ENCODE measurements at regions not wholly inside any gene's neighbourhood (a gene's known extent, or its start where the extent isn't known, plus 50 kb on each side); places are given as distances from the start of the nearest gene placed in this dataset.

DNA sequence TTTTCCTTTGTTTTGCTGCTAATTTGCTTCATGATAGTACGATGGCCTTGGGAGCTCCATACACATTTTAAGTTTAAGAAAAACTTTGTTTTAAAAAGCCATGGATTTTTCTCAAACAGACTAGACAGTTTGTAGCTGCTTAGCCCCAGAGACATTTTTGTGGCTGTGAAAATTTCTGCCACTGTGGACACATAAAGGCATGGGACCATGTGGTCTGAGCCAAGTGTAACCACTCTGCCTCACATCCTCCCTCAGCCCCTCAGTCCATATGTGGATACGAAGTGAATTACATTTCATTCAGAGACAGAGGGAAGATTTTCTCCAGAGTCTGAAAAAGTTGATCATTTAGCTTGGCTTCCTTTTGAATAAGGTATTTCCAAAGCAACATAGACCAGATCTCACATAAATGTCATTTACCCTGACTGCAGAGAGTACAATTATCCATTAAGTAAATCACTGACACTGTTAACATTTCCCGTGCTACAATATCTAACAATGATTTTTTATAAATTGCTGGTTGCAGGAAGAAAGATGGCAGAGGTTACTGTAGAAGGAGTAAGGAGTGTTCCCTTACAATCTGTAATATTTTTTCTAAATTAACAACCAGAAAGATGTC lies 87.4 kb downstream of the GJA1 start:
- ChIA-PET CTCF (interaction anchor here (0.5 to 1.7 kb wide), 4 partner anchors 12 to 287 kb away, joined by 3 to 5 read pairs (median 3); partner anchors contain the start of gene GJA1), POLR2A (interaction anchor here (1.9 kb wide), 1 partner anchor 11 kb away, joined by 4 read pairs; no protein-coding TSS in a partner anchor)
- Histone ChIP-seq H3K27ac (ENCODE audit: extremely low read depth, low read depth, low read length) (no peak overlapping the region), H3K4me3 (ENCODE audit: low read depth, low read length) (no peak overlapping the region), H3K9me3 (ENCODE audit: control insufficient read depth, insufficient read depth, low read depth, low read length) (no peaks in the 10 kb centered on the region), H3K36me3 (ENCODE audit: control insufficient read depth in 2 of 2, insufficient read depth in 1 of 2, low read length in 2 of 2) (no peaks in the 10 kb centered on the region), H3K4me1 (ENCODE audit: control insufficient read depth, insufficient read depth, low read length) (no peaks in the 10 kb centered on the region; the same call in 1 of the 2 replicates)
- no peak for TF ChIP-seq ZNF48 (tag by site-specific recombination; IDR thresholded peaks at IDR 0.05)
- TF ChIP-seq, protein P1, sequence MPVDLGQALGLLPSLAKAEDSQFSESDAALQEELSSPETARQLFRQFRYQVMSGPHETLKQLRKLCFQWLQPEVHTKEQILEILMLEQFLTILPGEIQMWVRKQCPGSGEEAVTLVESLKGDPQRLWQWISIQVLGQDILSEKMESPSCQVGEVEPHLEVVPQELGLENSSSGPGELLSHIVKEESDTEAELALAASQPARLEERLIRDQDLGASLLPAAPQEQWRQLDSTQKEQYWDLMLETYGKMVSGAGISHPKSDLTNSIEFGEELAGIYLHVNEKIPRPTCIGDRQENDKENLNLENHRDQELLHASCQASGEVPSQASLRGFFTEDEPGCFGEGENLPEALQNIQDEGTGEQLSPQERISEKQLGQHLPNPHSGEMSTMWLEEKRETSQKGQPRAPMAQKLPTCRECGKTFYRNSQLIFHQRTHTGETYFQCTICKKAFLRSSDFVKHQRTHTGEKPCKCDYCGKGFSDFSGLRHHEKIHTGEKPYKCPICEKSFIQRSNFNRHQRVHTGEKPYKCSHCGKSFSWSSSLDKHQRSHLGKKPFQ (tag by site-specific recombination; IDR thresholded peaks at IDR 0.05) = no peak
- TF ChIP-seq ZFHX2 (tag by site-specific recombination; conservative IDR thresholded peaks at IDR 0.05) = no peak
- TF ChIP-seq ZNF174 (tag by site-specific recombination; IDR thresholded peaks at IDR 0.05) = no peak
- no peak for TF ChIP-seq REPIN1 (tag by site-specific recombination; IDR thresholded peaks at IDR 0.05; ENCODE audit: low read depth)
- TF ChIP-seq ZNF335 (tag by site-specific recombination; conservative IDR thresholded peaks at IDR 0.05) = no peak
- no peak for TF ChIP-seq ZNF514 (tag by site-specific recombination; IDR thresholded peaks at IDR 0.05)
- TF ChIP-seq PRDM4 (tag by site-specific recombination; IDR thresholded peaks at IDR 0.05) = no peak
- TF ChIP-seq SP2 (tag by site-specific recombination; IDR thresholded peaks at IDR 0.05) = no peak
- TF ChIP-seq, protein P2, sequence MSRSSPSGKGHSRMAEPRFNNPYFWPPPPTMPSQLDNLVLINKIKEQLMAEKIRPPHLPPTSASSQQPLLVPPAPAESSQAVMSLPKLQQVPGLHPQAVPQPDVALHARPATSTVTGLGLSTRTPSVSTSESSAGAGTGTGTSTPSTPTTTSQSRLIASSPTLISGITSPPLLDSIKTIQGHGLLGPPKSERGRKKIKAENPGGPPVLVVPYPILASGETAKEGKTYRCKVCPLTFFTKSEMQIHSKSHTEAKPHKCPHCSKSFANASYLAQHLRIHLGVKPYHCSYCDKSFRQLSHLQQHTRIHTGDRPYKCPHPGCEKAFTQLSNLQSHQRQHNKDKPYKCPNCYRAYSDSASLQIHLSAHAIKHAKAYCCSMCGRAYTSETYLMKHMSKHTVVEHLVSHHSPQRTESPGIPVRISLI (tag by site-specific recombination; IDR thresholded peaks at IDR 0.05) = no peak
- no peak for TF ChIP-seq TRIM28 (IDR thresholded peaks at IDR 0.05; ENCODE audit: borderline replicate concordance, low read length)
- no peak for TF ChIP-seq ZSCAN23 (tag by site-specific recombination; IDR thresholded peaks at IDR 0.05)
- TF ChIP-seq ZNF426 (tag by site-specific recombination; IDR thresholded peaks at IDR 0.05) = no peak
- TF ChIP-seq ZNF16 (tag by site-specific recombination; IDR thresholded peaks at IDR 0.05; ENCODE audit: low read depth) = no peak
- TF ChIP-seq ZNF560 (tag by site-specific recombination; IDR thresholded peaks at IDR 0.05; ENCODE audit: borderline replicate concordance) = no peak
- TF ChIP-seq ZNF121 (tag by site-specific recombination; IDR thresholded peaks at IDR 0.05) = no peak

DNA sequence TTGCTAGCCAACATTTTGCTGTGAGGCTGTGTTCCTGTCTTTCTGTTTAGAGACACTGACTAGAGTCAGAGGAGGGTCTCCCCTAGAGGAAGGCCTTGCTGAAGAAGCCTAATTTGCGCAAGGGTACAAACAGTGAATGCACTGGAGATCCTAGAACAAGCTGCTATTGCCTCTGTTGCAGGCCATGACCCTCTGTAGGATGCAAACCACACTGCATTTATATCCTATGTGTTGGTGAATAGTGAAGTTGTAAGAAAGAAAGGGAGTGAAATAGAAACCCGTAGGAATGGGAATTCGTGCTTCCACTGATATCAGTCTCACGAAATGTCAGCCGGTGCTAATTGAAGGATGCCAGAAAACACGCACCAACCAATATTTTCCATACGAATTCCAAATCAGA lies 88.2 kb downstream of the GJA1 start:
- Histone ChIP-seq H3K36me3 (ENCODE audit: control insufficient read depth in 2 of 2, insufficient read depth in 1 of 2, low read length in 2 of 2) (no peaks in the 10 kb centered on the region), H3K27ac (ENCODE audit: extremely low read depth, low read depth, low read length) (no peak overlapping the region), H3K4me1 (ENCODE audit: control insufficient read depth, insufficient read depth, low read length) (no peaks in the 10 kb centered on the region; the same call in 1 of the 2 replicates), H3K4me3 (ENCODE audit: low read depth, low read length) (no peak overlapping the region), H3K9me3 (ENCODE audit: control insufficient read depth, insufficient read depth, low read depth, low read length) (no peaks in the 10 kb centered on the region)
- POLR2A ChIA-PET = no interaction called here
- CTCF ChIA-PET = interaction anchor here (0.5 kb wide), 1 partner anchor 590 kb away, joined by 3 read pairs; no protein-coding TSS in a partner anchor
- TF ChIP-seq ZNF600 (tag by site-specific recombination; IDR thresholded peaks at IDR 0.05) = no peak
- TF ChIP-seq SP2 (tag by site-specific recombination; IDR thresholded peaks at IDR 0.05) = no peak
- no peak for TF ChIP-seq MEIS1 (CRISPR knock-in tag; IDR thresholded peaks at IDR 0.05; ENCODE audit: borderline replicate concordance)
- TF ChIP-seq ZNF404 (tag by site-specific recombination; IDR thresholded peaks at IDR 0.05) = no peak
- no peak for TF ChIP-seq ZFP69B (tag by site-specific recombination; IDR thresholded peaks at IDR 0.05)
- TF ChIP-seq ZNF302 (tag by site-specific recombination; IDR thresholded peaks at IDR 0.05; ENCODE audit: low read depth) = no peak
- no peak for TF ChIP-seq ZNF16 (tag by site-specific recombination; IDR thresholded peaks at IDR 0.05; ENCODE audit: low read depth)
- TF ChIP-seq ZEB2 (tag by site-specific recombination; IDR thresholded peaks at IDR 0.05) = no peak
- no peak for TF ChIP-seq PRDM10 (tag by site-specific recombination; IDR thresholded peaks at IDR 0.05)
- TF ChIP-seq TCF7L2 (IDR thresholded peaks at IDR 0.05; ENCODE audit: borderline replicate concordance, low read depth, low read length) = no peak
- TF ChIP-seq ZNF350 (tag by site-specific recombination; IDR thresholded peaks at IDR 0.05) = no peak
- no peak for TF ChIP-seq ZNF549 (tag by site-specific recombination; IDR thresholded peaks at IDR 0.05)
- no peak for TF ChIP-seq GFI1B (tag by site-specific recombination; IDR thresholded peaks at IDR 0.05)
